Stimulated activated CD8-positive, alpha-beta memory T cell treated with anti-CD3 and anti-CD28 coated beads, Interleukin-7, amount 100 ng/mL, for 48 hours (primary cell): ENCODE measurements at regions not wholly inside any gene's neighbourhood (a gene's known extent, or its start where the extent isn't known, plus 50 kb on each side); places are given as distances from the start of the nearest gene placed in this dataset.
"Not testable (repeated sequence)": the region's sequence is repeated elsewhere in the genome, so short reads cannot be mapped to it uniquely, and the experiment has no call there.

Source experiments
- DNase-seq, 2 donors: peaks; one replicate each; pipeline ENCODE4 v3.0.0-alpha.2; 2020; ENCODE audit warnings: low read depth in 1 of 2; ENCODE audit errors: extremely low read depth in 1 of 2

DNA sequence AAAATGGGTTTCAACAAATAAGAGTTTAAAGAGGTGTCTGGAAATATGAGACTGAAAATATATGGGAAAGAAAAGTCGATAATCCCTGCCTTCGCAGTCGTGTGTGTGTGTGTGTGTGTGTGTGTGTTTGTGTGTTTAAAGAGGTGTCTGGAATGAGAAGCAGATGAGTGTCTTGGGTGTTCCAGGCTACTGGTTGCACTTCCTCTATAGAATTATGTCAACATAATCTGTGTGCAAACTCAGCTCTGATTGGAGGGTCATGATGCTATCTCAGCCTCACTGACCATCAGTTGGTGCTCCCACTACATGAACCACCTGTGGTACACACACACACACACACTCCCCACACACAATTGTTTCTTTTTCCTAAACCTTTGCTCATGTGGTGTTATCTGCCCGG, 347.3 kb downstream of the NPIPA8 start:
- no peak for DNase-seq

DNA sequence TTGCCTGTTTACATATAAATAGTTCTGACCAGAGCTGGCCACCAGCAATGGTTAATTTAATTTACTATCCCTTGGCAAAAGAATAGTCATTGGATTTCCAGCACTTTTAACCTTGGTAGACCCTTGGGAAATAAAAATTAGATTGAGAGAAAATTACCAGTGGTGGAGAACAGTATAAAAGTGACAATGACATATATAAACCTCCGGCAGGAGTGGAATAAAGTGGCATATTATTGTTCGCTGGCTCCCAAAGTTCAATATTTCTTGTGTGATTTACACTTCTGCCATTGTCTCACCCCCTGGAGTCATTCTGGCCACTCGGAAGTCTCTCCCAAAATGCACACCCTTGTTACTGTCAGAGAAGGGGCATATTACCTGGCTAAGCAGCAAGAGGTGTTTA, 347.7 kb downstream of the NPIPA8 start:
- DNase-seq, result no peak

DNA sequence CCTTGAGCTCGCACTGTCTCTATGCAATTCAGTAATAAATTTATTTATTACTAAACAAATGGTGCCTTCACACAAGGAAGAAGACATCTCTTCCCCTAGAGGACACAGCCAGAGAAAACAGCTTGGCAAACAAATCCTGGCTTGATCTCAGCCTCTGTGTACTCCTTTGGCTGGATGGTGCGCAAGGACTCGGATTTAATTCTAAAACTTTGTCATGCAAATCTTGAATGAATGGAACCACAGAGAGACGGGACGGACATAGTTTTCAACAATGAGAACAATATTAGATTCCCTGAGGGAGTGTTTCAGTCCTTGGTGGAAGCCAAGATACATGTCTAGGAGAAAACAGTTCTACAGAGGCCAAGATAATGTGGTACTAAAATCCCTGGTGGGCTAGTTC, 349.5 kb downstream of the NPIPA8 start:
- DNase-seq, result no peak

DNA sequence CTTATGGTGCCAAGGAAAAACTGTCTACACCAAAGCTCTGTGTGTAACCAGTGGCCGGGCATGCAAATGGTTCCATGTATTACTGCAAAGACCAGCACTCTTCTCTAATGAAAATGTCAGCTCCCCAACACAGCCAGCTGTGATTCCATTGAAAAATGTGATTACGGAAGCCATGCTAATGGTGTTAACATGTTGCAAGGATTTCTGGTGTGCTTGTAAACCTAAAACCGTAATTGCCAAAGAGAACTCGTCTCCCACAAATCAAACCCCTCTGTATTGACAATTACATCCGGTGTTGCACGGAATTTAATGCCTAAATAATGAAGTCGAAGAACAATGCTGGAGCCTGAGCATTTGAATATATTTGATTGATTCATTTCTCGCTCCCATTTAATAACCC, 351.7 kb downstream of the NPIPA8 start:
- no peak for DNase-seq

DNA sequence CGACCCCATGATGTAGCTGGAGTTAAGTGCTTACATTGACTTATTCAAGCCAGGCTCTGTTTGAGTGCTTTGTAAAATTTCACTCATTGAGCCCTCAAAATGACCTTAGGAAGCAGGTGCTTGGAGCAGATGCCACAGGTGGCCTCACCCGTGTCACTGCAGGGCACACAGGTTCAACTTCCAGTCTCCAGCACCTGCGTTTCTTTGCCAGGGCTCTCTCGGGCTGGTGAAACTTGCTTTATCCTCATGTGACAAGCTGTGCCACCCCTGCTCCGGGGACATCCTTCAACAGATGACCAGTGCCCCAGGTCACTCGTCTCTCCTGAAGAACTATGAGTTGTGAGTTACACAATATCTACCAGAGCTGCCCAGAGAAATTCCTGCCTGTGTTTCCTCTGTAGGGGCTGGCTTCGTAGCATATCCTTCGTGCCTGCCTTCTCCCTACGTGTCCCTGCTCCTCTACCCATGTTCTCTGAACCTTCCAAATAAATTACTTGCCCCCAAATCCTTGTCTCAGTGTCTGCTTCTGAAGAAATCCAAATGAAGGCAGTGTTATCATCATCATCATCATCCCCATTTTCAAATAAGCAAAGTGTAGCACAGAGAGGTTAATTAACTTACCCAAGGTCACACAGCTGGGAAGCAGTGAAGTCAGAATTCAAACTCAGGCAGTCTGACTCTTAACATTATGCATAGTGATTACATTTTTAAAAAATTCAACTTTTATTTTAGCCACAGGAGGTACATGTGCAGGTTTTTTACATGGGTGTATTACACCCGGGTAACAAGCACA, 352.5 kb downstream of the NPIPA8 start:
- DNase-seq, result no peak

DNA sequence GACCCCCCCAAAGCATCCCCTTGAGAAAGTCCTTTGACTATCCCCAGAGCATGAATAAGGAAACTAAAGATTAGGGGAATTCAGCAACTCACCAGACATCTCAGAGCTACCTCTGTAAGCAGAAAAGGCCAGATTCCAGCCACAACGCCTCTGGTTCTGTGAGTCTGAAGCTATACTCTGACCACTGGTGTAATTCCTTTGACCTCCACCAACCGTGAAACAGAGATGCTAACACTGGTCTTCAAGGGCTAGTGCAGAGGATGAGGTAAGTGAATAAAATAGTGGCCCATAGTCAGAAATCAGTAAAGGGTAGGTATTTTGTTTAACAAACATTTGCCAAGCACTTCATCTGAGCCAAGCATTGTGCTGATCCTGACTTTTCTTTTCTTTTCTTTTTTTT, 353.4 kb downstream of the NPIPA8 start:
- no peak for DNase-seq

DNA sequence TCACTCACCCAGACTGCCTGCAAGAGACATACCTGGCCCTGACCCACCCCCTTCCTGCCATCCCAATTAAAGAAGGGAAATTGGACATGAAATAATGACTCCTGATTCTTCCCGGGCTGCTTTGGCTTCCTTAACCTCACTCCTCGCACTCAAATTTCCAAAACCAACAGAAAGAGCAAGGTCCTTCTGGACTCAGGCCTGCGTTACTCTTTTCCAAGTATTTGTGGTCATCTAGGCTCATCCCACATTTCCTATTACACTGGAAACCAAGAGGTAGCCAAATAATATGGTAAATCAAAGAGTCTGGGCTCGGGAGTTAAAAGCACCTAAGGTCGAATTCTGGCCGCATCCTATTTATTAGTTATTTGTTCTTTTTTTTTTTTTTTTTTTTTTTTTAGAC, 359.3 kb downstream of the NPIPA8 start:
- no peak for DNase-seq

DNA sequence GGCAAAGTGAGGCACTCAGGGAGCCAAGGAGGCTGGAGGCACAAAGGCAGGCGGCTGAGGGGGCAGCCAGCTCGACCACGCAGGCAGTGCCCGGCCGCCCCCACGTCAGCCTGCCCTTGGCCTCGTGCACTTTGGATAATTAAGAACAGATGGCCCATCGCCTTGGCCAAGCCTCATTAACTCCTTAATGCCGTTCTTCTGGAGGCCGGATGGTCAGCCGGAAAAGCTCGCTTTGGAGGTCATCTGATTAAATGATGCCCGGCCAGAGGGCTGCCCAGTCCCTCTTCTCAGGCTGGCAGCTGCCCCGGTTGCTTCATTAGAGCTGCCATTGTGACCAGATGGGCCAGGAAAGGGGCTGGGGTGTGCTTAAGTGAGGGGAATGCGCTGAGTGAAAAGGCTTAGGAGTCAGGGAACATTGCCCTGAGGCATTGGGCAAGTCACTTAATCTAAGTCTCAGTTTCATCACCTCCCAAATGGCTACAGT, 364.0 kb downstream of the NPIPA8 start:
- DNase-seq, result no peak

DNA sequence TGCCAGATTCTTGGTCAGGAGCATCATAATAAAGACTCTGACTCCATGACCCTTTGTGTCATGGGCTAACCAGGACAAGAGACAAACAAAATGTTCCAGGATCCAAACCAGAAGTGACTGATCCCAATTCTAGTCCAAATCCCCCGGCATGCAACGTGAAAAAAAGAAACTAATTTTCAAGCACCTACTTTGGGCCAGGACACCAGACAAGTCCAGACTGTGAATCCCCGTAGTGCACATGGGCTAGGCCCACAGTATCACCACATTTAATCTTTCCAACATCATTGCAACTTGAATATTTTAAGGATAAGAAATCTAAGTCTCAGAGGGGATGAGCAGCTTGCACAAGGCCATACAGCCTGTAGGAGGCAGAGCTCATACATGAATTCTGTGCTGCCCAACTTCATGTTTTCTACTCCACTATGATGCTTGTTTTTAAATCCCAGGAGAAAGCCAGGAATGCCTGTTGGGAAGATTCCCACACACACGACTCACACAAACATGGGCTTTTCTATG, 365.7 kb downstream of the NPIPA8 start:
- no peak for DNase-seq

DNA sequence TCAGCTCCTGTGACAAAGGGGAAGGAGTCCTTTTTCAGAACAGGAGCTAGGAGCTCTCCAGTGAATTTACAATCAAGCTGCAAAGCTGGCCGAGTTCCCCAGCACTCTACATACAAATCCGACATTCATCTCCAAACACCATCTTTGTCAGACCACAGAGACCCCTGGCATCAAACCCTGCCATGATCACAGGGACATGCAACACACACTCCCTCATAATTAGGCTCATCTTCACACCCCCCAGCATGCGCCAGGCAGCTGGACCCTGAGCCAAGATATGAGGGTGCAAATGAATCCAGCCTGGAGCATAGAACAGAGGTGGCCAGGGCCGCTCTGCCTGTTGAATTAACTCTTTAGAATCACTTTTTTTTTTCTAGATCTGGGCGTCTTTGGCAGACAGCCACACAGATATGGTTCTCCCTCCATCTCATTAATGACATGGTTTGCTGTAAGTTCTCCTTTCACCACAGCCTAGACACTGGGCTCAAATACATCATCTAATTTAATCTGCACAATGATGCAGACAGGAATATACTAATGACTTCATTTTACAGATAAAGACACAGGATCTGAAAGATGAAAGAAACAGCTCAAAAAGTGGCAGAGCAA, 366.3 kb downstream of the NPIPA8 start:
- no peak for DNase-seq

DNA sequence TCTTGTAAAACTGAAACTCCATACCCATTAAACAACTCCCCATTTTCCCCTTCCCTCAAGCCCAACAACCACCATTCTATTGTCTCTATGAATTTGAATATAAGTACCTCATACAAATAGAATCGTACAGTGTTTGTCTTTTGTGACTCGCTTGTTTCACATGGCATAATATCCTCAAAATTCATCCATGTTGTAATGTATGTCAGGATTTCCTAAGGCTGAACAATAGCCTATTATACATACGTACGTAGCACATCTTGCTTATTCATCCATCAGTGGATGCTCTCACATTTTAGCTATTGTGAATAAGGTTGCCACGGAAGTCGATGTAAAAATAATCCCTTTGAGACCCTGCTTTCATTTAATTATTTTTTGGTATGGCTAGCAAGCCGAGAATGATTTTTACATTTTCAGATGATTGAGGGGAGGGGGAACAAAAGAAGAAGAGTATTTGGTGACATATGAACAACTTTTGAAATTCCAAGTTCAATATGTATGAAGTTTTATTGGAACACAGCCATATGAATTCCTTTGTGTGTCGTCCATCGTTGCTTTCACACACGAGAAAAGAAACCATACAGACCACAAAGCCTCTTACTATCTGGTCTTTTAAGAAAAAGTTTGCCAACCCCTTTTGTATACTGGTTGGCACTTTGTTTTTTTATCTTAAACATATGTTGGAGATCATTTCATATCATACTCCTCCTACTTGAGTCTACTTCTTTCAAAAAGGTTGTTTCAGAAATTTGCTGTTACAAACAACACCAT, 371.2 kb downstream of the NPIPA8 start:
- no peak for DNase-seq

DNA sequence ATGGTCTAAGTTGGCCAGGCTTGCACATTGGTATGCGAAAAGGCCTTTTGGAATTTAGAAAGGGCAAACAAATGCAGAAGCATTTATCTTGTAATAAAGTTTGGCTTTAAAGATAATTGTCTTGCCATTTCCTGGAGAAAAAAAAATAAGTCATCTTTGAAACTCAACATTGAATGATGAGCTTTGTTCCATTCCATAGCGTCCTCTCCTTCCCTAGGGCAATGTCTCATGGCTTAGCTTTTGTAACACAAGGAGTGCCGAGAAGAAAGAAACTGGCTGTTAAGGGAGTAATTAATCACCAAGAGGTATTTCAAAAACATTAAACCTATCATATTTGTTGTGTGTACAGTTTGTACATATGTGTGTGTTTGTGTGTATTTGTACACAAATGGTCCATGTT, 372.3 kb downstream of the NPIPA8 start:
- DNase-seq, result no peak

DNA sequence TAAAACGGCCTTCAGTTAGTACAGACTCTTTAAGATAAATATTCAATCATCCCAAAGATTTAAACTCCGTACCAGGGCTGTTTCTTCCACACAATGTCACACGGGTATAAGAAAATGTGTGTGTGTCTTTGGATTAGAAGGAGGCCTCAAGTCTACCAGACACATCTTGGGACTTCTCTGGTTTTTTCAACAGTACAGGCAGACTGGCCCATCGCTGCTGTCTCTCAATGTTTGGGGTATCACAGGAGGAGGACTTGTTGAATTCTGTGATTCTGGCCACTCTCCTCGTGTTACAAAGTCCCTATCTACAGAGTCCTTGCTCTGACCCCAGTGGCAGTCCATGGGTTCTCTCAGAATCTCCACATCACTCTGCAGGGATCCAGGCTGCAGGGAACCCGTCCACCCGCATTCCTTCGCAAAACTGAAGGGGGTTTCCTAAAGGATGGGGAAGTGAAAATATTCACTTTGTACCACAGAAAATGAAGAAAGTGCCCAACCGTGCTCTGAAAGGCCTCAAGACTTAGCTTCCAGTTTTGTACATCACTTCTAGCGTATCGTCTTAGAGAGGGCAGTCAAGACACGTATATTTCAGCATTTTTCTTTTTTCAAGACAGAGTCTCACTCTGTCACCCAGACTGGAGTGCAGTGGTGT, 373.2 kb downstream of the NPIPA8 start:
- DNase-seq, result no peak

DNA sequence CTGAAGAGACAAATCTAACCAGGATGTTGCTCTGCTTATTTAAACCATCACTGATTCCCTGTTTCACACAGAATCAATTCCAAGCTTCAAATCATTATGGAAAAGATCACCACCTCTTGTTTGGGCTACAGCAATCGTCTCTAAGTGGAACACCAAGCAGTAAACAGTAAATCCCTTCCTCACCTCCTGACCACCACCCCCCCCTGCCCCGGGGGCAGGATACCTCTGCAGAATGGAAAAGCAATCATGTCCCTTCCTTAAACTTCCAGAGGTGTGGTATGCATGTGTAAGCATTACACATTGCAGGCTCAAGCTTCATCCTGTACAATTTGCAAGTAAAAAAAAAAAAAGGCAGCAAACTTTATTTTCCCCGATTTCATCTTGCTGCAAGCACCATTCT, 373.8 kb downstream of the NPIPA8 start:
- DNase-seq, result no peak

DNA sequence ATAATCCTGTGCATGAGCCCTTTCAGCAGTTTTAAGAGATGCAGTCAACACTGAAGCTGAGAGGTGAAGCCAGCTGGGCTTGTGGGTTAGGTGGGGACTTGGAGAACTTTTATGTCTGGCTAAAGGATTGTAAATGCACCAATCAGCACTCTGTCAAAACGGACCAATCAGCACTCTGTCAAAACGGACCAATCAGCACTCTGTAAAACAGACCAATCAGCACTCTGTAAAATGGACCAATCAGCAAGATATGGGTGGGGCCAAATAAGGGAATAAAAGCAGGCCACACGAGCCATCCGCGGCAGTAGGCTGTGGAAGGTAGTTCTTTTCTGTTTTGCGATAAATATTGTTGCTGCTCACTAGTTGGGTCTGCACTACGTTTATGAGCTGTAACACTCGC, 374.7 kb downstream of the NPIPA8 start:
- DNase-seq, result not testable (repeated sequence)

DNA sequence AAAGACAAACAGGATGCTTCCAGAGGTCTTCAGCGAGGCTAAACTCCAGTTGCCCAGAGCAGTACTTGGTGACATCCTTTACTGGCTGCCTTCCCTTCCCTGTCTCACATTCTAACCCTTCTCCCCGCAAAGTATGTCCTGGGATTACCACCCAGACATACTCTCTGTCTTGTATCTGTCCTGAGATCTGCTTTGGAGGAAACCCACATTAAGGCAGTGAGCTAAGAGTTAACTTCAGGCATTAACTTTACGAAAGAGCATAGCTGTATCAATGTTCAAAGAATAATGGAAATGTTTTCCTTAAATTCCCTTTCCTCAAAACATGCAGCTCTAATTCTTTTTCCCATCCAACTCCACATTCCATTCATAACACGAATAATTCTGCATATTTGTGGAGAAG, 385.2 kb downstream of the NPIPA8 start:
- DNase-seq, result no peak

DNA sequence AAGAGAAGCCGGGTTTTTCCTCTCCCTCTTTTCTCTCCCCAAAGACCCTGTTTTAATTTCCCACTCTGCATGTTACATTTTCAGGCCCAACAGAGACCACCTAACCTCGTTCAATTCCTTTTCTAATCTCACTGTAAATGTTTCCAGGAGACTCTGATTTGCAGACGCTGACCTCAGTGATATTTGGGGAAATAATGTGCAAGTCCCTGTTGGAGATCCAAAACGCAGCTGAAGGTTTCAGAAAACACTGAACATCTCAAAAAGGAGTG, 386.6 kb downstream of the NPIPA8 start:
- no peak for DNase-seq

DNA sequence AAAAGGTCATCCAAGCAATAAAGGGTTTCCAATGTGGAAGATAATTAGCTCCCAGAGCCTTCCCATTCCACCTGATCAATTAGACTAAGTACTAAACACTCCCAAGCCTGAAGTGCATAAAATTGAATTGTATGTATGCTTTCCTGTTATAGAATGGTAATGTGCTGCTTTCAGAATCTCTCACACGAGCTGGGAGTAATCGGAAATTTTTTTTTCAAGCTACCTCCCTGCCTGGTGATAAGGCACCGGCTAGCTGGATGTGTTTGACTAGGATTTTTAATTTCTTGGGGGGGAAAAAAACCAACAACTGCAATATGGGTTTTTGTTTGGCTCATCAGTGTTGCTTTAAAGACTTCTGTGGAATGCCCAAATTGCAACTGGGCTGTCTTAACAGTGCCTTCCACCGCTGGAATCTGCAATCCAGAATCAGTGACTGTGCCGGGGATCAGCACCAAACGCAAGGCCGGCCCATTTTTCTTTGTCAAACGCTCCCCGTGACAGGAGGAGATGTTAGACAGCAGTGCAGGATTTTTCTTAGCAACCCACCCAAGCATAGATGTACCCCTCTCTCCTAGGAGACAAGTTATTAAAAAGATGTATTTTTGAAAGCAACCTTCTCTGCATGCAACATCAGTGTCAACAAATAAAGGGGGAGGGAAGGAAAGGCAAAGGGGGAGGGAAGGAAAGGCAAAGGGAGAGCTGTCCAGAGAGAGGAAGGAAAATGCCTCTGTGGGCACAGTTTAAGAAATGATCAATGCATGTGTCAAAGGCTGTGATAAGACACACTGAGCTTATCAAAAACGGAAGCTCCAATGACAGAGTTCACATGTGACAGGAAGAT, 387.2 kb downstream of the NPIPA8 start:
- DNase-seq, result no peak

DNA sequence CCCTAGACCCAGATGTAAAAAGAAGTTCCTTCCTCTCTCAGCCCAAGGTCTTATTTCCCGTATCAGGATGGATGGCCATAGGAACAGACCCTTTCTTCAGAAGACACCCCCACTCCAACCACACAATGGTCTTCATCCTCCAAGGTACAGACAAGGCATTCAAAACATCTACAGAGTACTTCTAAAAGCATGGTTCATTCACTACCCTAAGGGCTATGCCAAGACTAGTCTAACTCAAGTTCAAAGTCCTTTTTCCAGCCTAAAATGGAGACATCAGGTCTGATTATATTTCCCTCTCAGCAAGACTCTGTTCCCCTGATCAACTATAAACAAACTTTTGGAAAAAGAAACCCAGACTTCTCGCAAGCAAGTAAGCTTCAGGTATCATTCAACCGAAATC, 388.9 kb downstream of the NPIPA8 start:
- no peak for DNase-seq

DNA sequence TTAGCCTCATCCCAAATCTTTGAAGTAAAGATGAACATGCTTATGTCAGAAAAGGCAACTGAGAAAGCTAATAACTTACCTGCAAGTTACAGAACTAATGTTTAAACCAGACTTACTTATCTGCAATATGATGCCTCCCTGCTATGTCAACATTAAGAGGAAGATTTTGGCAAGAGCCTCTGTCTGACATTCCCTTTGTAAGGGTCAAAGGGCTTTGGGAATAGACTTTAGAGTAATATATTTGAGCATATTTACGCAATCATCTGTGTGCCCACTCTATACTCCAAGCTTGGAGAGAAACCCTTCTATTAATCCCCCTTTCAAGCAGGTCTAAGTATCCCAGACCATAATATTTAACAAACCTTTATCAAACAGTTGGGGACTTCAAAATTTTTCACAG, 389.4 kb downstream of the NPIPA8 start:
- DNase-seq, result no peak
